Heart left ventricle (tissue), 16 donors: ENCODE measurements at regions not wholly inside any gene's neighbourhood (a gene's known extent, or its start where the extent isn't known, plus 50 kb on each side); places are given as distances from the start of the nearest gene placed in this dataset.

Experiments
- ATAC-seq, 4 donors: fragments of 200-7000 bp; cut with Tn5 transposase; one replicate each; pipeline ENCODE4 v1.9.1; 2020 to 2022; ENCODE audit warnings: moderate library complexity in 4 of 4, mild to moderate bottlenecking in 3 of 4, moderate number of reproducible peaks in 1 of 4
- DNase-seq, 5 donors: peaks; one replicate each; pipeline ENCODE4 v3.0.0-alpha.2; 2020
- H3K27ac ChIP-seq, 12 donors: fragments of 200-600 bp; sonication (generic) in 4 of 12; one replicate each; pipeline versions ENCODE4 v1.5.0 to v1.8.0; 2016 to 2022; ENCODE audit warnings: mild to moderate bottlenecking in 2 of 12
- H3K27me3 ChIP-seq, 9 donors: fragments of 200-600 bp; sonication (generic) in 2 of 9; one replicate each; pipeline versions ENCODE4 v1.5.1 to v1.8.0; 2016 to 2022; ENCODE audit warnings: mild to moderate bottlenecking in 3 of 9
- H3K36me3 ChIP-seq, 9 donors: fragments of 200-600 bp; sonication (generic) in 2 of 9; one replicate each; pipeline versions ENCODE4 v1.5.0 to v1.8.0; 2018 to 2022; ENCODE audit warnings: mild to moderate bottlenecking in 2 of 9
- H3K4me1 ChIP-seq, 12 donors: fragments of 200-600 bp; sonication (generic) in 4 of 12; one replicate each; pipeline versions ENCODE4 v1.5.0 to v1.8.0; 2016 to 2022; ENCODE audit warnings: mild to moderate bottlenecking in 3 of 12
- H3K4me3 ChIP-seq, 12 donors: fragments of 200-600 bp; sonication (generic) in 4 of 12; one replicate each; pipeline versions ENCODE4 v1.5.0 to v1.8.0; 2017 to 2022; ENCODE audit warnings: mild to moderate bottlenecking in 9 of 12, moderate library complexity in 4 of 12
- H3K9me3 ChIP-seq, 12 donors: fragments of 200-600 bp; sonication (generic) in 4 of 12; one replicate each; pipeline versions ENCODE4 v1.5.0 to v1.8.0; 2016 to 2022; ENCODE audit warnings: mild to moderate bottlenecking in 1 of 12
- POLR2A ChIP-seq, 2 donors: fragments of 450-650 bp; IDR thresholded peaks; one replicate each; pipeline ENCODE4 v1.6.1; 2017; ENCODE audit warnings: antibody characterized with exemption in 2 of 2, mild to moderate bottlenecking in 2 of 2, moderate library complexity in 2 of 2
- WGBS, 4 donors: extraction: QIAGEN DNeasy Blood & Tissue Kit in 2 of 4; methylation state at CpG; one replicate each; pipeline versions ENCODE4 v1.1.5 to v1.1.7; 2013 to 2018; 5-methylcytosine and 5-hydroxymethylcytosine counted together
- intact Hi-C, 10 donors: fragments of 100-400 bp; cut with DNase I; formaldehyde crosslinking; loops; one replicate each; pipeline versions ENCODE4 v1.11.1 to v1.14.2; 2022
- TF ChIP-seq, protein P1 (sequence below), 12 donors: fragments of 200-600 bp; sonication (generic) in 4 of 12; IDR thresholded peaks; one replicate each; pipeline versions ENCODE4 v1.5.0 to v1.8.0; 2018 to 2022; ENCODE audit warnings: antibody characterized with exemption in 12 of 12, mild to moderate bottlenecking in 5 of 12
- donor health status: ischemic (EF 13 %, LVEDD 7.1; RV severe dilation, severe dysfunction).
- donor health status: healthy with polysubstance abuse.
- donor health status: DM: no; HTN: yes; CAD: no.
- donor health status: DM: no; HTN: no; CAD: no.
- donor health status: ischemic (EF 25% LVEDD 6.9; RV normal size, moderate dysfunction).
- donor health status: ischemic (EF 25% LVEDD 5.7; RV mildly dilated, moderate dysfunction).
- donor health status: healthy.
- donor health status: DM: yes; HTN: yes; CAD: no.
- donor health status: ischemic (EF 35%, LVEDD 5.7; RV mildly dilated, moderate dysfunction).
- donor health status: nonischemic (EF 11% LVEDD 7.7; RV severe dilation, severe dysfunction).
- donor health status: DM: yes; HTN: yes; CAD: no.
- donor health status: PGD.
- donor health status: ischemic (EF 29% LVEDD 5.4; RV normal size, mild dysfunction).
- donor health status: nonischemic (EF 23%, LVEDD 6.1; RV moderate dilation, normal function).

DNA sequence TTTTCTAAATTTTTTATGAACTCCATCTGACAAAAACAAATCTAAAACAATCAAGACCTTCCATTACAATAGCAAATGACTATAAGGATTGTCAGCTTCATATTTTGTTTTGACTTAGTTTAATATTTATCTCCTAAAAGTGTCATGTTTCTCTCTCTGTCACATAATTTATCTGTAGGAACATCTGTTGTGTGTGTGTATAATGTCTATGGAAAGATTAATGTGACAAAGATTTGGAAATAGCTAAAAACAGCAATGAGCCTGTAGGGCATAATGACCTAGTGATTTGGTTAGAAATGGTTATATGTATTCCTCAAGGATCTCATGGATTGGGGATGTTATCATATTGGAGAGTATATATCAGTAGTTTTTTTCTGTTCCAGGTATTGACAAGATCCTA is 69.6 kb upstream of the MDFIC start:
- Histone ChIP-seq H3K27ac (no peak overlapping the region), H3K4me3 (no peak overlapping the region), H3K4me1 (no peaks in the 10 kb centered on the region), H3K36me3 (no peaks in the 10 kb centered on the region), H3K9me3 (no peaks in the 10 kb centered on the region), H3K27me3 (peaks cover 0 to 3% (median 0%) of the 10 kb centered on the region in 9 donors)
- TF ChIP-seq POLR2A (IDR thresholded peaks at IDR 0.05), result no peak
- TF ChIP-seq, protein P1, sequence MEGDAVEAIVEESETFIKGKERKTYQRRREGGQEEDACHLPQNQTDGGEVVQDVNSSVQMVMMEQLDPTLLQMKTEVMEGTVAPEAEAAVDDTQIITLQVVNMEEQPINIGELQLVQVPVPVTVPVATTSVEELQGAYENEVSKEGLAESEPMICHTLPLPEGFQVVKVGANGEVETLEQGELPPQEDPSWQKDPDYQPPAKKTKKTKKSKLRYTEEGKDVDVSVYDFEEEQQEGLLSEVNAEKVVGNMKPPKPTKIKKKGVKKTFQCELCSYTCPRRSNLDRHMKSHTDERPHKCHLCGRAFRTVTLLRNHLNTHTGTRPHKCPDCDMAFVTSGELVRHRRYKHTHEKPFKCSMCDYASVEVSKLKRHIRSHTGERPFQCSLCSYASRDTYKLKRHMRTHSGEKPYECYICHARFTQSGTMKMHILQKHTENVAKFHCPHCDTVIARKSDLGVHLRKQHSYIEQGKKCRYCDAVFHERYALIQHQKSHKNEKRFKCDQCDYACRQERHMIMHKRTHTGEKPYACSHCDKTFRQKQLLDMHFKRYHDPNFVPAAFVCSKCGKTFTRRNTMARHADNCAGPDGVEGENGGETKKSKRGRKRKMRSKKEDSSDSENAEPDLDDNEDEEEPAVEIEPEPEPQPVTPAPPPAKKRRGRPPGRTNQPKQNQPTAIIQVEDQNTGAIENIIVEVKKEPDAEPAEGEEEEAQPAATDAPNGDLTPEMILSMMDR (IDR thresholded peaks at IDR 0.05), result no peak
- intact Hi-C loops, result no loop called here
- DNase-seq (no peak), ATAC-seq (no peak)

DNA sequence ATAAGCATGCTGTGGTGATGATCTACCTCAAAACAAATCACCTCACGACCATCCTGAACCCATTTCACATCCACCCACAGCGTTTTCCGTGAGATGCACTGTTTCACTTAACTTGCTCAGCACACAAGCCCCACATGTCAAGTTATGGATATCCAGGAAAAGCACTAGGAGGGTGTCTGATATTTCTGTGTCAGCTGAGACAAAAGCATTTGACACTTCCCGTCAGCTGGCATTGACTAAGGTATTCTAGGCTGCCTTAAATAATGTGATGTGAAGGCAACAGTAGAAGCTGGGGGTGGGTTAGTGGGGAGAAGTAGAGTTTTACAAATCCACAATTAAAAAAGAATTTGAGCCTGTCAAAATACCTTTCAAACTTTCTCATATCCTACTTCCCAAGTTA is 68.7 kb upstream of the MDFIC start:
- Histone ChIP-seq H3K9me3 (no peaks in the 10 kb centered on the region), H3K4me3 (no peak overlapping the region), H3K27me3 (peaks cover 0 to 3% (median 0%) of the 10 kb centered on the region in 9 donors), H3K4me1 (no peaks in the 10 kb centered on the region), H3K27ac (no peak overlapping the region), H3K36me3 (no peaks in the 10 kb centered on the region)
- TF ChIP-seq, protein P1 (IDR thresholded peaks at IDR 0.05), result no peak
- no peak for TF ChIP-seq POLR2A (IDR thresholded peaks at IDR 0.05)
- ATAC-seq (no peak), DNase-seq (no peak)
- intact Hi-C loops, result no loop called here
- 76 to 84% (median 81%) methylated on average over 4 of the region's 4 CpGs for WGBS, 4 donors

DNA sequence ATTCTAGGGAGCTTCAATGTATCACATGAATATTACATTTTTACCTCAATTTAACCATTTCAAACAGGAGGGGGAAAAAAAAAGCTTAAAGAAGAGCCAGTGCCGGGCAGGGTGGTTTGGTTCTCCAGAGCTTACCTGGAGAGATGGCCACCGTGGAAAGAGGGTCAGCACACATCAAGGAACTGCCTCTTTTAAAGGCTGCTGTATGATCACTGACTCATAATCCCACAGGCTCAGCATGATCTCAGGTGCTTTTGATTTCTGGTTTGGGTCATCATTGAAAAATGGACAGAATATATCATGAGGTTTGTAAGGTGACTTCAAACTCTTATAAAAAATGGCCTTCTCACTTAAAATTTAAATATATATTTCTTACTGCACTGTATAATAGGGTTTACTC is 67.5 kb upstream of the MDFIC start:
- H3K9me3 ChIP-seq, result no peaks in the 10 kb centered on the region
- ATAC-seq (no peak), DNase-seq (no peak)
- H3K27ac ChIP-seq, result no peak overlapping the region
- 82 to 88% (median 86%) methylated on average over 2 of the region's 2 CpGs for WGBS, 4 donors
- TF ChIP-seq, protein P1 (IDR thresholded peaks at IDR 0.05), result no peak
- no peak for TF ChIP-seq POLR2A (IDR thresholded peaks at IDR 0.05)
- H3K4me3 ChIP-seq, result no peak overlapping the region
- H3K27me3 ChIP-seq, result peaks cover 0 to 3% (median 0%) of the 10 kb centered on the region in 9 donors
- H3K4me1 ChIP-seq, result no peaks in the 10 kb centered on the region
- H3K36me3 ChIP-seq, result no peaks in the 10 kb centered on the region
- intact Hi-C loops, result no loop called here

DNA sequence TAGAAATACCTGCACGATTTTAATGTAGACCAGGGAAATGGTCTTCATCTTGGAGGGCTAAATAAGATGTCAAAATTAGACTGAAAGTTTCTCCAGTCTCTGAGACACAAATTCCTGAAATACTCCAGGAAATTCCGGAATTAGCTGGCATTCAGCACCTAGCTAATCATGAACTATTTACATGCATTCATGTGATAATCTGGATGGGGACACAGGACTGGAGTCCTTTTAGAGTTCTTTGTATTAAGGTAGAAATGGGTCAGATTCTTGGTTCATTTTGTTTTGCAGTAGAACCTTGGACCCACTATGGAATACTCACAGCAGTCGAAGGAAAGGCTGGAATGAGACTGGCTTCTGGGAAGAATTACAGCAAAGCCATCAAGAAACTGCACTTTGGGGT is 65.3 kb upstream of the MDFIC start:
- ATAC-seq (no peak), DNase-seq (no peak)
- no peak overlapping the region for H3K4me3 ChIP-seq
- peaks cover 0 to 3% (median 0%) of the 10 kb centered on the region in 9 donors for H3K27me3 ChIP-seq
- H3K27ac ChIP-seq, result no peak overlapping the region
- no peak for TF ChIP-seq POLR2A (IDR thresholded peaks at IDR 0.05)
- TF ChIP-seq, protein P1 (IDR thresholded peaks at IDR 0.05), result no peak
- no peaks in the 10 kb centered on the region for H3K4me1 ChIP-seq
- 51 to 62% (median 57%) methylated on average over 3 of the region's 3 CpGs for WGBS, 4 donors
- intact Hi-C loops, result no loop called here
- no peaks in the 10 kb centered on the region for H3K9me3 ChIP-seq
- no peaks in the 10 kb centered on the region for H3K36me3 ChIP-seq
